Jurkat, Clone E6-1 (cell line): ENCODE measurements at regions not wholly inside any gene's neighbourhood (a gene's known extent, or its start where the extent isn't known, plus 50 kb on each side); places are given as distances from the start of the nearest gene placed in this dataset.
"Not testable (repeated sequence)": the region's sequence is repeated elsewhere in the genome, so short reads cannot be mapped to it uniquely, and the experiment has no call there.

Experiments
- DNase-seq: peaks from one replicate; pipeline ENCODE4 v3.0.0-alpha.2; 2011; ENCODE audit warnings: low read depth, low spot score
- H3K4me3 ChIP-seq: 2 replicates; pipeline ENCODE4 v1.5.1; 2011; ENCODE audit warnings: mild to moderate bottlenecking, low read length, control low read depth, moderate library complexity

DNA sequence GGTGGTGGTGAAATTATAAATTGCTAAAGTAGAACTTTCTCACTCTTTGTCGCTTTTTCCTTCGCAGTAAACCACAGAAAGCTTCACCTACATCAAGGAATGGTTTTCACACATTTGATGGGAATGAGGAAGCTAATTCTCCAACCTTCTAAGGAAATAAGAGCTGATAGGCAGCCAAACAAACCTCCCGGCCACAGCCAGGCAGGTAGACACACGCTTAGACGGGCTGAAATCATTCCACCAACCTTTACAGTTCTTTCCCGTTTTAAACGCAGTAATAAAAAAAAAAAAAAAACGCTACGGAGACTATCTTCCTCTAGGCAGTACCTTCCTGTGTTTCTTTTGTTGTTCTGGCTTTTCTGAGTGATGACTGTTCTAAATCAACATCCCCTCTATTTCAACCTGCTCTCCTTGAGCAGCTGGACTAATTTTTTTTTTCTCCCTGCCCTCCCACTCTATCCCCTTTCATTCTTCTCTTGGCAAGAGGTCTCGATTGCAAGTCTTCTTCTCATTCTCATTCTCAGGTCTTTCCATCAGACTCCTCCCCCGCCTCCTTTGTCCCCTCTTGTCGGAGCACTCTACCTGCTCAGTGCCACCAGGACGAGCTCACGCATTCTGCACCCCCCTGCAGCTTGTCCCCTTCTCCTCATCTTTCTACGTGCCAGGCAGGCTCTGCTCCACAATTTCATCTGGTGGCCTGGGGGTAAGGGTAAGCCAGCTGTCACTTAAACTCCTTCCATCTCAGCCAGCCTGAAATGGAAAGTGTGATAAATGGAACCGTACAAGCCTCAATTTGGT, 391.1 kb upstream of the MDFIC2 start:
- no peak for DNase-seq
- no peak overlapping the region for H3K4me3 ChIP-seq

DNA sequence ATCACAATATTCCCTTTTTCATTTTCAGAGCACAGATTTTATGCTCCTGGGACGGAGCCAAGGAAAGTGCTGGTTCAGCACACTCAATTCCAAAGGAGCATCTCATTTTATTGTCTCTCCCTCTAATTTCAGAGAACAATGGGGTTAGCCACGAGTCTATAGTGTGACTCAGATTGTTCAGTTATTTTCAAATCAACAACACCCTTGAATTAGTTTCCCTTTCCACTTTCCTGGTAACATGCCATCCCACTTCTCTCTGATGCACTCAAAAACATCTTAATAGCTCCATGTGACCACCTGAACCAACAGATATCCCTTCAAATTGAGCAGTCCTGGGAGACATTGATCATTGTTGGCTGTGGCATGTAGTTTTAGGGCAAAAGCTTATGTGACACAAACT, 389.7 kb upstream of the MDFIC2 start:
- no peak for DNase-seq
- no peak overlapping the region for H3K4me3 ChIP-seq

DNA sequence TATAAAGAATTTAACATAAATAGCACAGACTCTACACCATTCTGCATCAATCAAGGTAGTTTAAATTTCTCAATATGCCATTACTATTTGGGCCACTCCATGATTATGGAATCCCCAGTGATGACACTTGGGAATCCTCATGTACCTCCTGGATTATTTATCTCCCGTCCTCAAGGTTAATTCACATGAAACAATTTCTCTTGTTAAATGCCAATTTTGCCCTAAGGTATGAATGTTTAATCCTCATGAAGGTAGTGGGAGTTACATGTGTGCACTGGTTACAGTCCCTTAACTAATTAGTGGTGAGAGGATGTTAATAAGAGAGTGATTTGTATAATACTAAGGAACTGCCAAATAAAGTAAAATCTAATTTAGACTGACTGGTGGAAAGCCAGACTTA, 372.3 kb upstream of the MDFIC2 start:
- H3K4me3 ChIP-seq, result no peak overlapping the region
- no peak for DNase-seq

DNA sequence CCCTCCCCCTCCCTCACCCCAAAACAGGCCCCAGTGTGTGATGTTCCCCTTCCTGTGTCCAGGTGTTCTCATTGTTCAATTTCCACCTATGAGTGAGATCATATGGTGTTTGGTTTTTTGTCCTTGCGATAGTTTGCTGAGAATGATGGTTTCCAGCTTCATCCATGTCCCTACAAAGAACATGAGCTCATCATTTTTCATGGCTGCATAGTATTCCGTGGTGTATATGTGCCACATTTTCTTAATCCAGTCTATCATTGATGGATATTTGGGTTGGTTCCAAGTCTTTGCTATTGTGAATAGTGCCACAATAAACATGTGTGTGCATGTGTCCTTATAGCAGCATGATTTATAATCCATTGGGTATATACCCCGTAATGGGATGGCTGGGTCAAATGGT, 363.4 kb upstream of the MDFIC2 start:
- not testable (repeated sequence) for H3K4me3 ChIP-seq, DNase-seq

DNA sequence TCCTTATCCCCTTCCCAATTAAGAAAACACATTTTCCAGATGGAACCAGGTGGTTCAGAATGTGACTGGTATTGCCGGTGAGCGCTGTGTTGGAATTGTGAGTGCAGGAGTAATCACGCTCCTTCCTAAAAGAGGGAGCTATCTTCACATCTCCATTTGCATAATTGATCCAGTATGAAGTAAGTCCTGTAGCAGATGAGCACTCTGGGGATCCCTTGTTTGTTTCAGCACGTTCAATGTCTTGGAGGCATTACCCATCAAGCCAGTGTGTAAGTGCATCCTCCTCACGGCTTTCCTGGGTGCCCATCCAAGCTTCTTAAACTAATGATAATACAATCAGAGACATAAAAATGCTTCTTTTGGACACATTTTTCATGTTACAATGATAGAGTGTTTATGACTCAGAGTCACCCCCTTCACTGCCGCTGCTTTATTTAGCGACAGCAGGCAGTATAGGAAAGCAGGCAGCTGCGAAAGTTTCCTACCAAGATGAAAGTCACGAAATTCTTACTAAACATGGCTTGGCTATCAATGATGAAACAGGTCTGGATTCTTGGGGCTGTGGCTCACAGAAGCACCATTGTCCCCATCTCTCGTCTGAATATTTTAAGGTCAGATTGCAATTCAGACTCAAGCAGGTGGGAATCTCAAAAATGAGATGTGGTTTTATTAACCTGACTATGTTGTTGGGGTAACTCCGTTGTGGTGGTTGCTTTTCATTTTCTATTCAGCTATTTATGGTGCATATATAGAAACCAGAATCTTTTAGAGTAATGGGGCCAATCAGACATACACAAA, 346.3 kb upstream of the MDFIC2 start:
- DNase-seq, result no peak
- no peak overlapping the region for H3K4me3 ChIP-seq

DNA sequence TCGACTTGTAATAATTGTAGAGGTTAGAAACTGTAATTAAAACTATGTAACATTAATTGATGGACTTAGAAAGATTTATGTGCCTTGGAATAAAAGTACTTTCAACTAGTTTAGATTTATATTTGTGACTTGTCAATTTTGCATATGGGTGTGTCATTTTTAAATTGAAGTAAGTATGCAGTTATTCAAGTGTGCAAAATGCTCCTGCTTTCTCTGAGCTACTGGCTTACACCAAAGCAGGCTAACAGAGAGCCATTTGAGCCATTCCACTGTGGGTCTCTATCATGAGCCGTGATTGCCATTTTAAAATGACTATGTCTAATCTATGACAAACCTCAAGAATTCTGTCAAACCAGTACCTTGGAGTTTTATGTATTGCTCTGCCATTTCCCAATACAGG, 345.0 kb upstream of the MDFIC2 start:
- DNase-seq, result no peak
- no peak overlapping the region for H3K4me3 ChIP-seq

DNA sequence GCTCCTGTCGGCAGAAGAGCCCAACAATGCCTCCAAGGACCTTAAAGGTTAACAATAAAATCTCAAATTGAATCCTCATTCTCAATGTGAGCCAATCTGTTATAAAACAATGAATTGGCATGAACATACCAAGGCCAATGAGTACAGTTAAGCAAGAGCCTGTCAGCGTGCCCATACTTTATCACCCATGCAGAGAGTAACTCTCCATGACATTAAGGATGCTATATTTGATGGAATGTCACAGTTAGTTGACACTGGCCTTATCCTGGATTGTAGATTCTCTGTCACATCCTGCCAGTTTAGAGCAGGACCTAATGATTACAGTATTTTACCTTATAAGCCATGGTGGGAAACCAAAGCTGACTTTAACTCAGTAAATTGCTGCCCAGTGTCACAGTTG, 335.4 kb upstream of the MDFIC2 start:
- DNase-seq, result no peak
- H3K4me3 ChIP-seq, result no peak overlapping the region

DNA sequence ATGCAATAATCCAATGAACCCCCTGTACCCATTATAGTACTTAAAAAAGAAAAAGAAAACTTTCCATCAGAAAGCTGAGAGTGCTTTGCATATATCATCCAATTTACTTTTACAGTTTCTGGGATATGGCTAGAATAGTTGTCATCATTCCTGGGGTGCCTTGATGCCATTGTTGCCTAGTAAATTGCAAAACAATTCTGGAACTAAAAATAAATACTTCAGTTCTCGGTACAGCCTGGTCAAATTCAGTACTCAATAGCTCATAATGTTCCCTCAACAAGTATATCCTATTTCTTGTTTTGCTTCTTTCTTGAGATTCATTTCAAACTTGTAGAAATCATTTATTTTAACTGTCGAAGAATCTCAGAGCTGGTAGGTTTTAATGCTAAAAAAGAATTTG, 334.7 kb upstream of the MDFIC2 start:
- no peak for DNase-seq
- no peak overlapping the region for H3K4me3 ChIP-seq

DNA sequence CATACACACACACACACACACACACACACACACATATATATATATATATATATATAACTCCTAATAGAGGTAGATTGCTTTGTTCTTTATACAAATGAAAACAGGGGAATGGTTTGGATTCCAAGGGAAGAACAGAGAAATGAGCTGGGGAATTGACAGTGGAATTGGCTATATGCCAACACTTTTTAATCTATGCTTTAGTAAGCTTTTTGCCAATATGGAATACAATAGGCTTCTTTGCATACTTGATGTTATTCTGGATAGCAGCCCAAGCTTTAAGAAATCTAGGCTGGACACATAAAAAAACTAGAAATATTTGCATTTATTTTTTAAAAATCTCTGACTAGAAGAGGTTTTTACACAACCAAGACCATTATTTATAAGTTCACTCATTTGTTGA, 334.2 kb upstream of the MDFIC2 start:
- no peak overlapping the region for H3K4me3 ChIP-seq
- DNase-seq, result no peak

DNA sequence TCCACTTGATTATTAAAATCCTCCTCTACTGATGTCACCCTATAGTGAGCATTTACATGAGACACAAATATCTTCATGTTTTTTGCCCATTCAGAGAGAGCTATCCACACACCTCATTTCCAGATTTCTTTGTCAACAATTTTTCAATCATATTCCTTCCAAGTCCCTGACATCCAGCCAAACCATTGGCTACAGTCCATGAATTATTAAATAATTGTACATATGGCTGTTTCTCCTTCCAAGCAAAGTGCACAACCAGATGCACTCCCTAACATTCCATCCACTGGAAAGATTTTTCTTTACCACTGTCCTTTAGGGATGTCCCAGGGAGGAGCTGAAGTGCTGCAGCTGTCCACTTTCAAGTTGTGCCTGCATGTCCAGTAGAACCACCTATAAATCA, 328.0 kb upstream of the MDFIC2 start:
- DNase-seq, result no peak
- H3K4me3 ChIP-seq, result no peak overlapping the region

DNA sequence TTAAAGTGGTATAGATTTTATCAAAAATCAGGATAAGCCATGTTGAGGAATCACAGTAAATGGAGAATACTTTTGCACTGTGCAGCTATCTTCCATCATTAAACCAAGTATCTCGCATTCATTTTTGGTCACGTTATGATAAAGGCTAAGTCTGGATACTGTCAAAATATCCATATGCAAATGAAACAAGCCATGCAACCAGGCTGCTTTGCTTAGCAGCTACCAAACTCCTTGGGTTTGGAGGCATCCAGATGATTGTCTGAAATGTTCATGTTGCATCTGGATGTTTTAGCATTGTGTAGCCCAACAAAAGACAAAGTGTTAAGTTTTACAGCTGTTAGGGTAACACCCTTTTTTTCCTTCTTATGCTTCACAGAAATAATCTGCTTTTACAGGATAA, 322.9 kb upstream of the MDFIC2 start:
- no peak for DNase-seq
- no peak overlapping the region for H3K4me3 ChIP-seq

DNA sequence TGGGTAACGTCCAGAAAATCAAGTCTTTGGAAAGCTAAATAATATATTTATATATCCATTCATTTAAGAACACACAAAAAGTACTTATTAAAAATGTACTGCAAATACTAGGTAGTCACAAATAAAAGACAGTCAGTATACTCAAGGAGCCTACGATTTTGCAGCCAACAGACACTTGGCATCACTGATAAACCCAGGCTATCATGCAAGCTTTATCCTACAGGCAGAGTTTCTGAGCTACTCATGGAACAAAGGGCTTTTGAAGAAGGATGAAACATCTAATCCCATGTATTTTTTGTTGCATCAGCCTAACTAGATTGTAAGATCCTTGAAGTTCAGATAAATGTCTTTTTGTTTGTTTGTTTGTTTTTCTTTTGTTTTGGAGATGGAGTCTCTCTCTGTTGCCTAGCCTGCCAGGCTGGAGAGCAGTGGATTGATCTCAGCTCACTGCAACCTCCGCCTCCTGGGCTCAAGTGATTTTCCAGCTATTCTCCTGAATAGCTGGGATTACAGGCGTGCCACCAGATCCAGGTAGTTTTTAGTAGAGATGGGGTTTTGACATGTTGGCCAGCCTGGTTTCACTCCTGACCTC, 319.4 kb upstream of the MDFIC2 start:
- DNase-seq, result no peak
- no peak overlapping the region for H3K4me3 ChIP-seq

DNA sequence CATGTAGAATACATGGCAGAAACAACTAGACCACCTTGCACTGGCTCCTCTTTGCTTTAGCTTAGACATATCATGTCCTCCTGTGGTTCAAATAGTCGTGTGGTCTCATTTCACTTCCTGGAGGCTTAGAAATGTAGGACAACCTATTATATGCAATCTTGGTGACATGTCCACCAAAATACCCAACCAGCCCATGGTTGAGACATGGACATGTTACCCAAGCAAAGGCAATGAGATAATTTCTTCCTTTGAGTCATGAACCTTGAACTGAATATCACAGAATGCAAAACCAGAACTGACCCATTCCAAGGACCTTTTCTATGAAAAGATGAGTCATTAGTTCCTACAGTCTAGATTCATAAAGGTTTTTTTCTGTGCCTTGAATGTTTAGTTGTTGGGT, 309.0 kb upstream of the MDFIC2 start:
- DNase-seq, result no peak

DNA sequence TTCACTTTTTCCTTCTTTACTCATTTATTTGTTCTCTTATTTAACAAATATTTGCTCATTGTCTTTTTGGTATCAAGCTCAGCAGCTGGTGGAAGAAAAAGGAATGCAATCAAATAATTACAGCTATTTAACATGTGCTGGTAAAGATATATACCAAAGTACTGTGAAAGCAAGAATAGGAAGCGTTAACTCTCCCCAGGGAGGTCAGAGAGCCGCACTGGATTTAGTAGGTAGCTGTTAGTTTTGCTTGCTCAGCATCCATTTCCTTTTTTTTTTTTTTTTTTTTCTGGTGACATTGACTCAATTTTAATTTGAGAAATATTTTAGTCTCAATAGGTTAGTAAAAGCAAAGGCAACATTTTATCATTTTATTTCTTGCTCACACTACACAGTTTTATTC, 308.5 kb upstream of the MDFIC2 start:
- no peak for DNase-seq
- H3K4me3 ChIP-seq, result no peak overlapping the region

More for the DNA sequence above, 309.0 kb upstream of the MDFIC2 start:
- H3K4me3 ChIP-seq, result no peak overlapping the region

DNA sequence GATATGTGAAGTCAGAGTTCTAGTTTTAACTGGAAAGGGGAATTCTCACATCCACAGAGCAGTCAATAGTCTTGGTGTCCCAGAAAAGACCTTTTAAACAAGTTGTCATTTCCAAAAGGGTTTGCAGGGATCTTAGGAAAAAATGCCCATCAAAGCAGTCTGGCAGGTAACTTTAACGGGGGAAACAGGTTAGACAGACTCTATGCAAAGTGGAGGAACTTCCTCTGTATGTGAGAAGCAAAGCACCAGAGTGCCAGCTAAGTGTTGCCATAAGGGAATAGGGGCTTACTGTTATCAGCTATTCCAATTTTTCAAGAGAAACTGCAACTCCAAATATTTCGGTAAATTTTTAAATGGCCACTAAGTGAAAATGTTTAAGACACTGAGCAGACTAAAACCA, 307.9 kb upstream of the MDFIC2 start:
- no peak overlapping the region for H3K4me3 ChIP-seq
- DNase-seq, result no peak

DNA sequence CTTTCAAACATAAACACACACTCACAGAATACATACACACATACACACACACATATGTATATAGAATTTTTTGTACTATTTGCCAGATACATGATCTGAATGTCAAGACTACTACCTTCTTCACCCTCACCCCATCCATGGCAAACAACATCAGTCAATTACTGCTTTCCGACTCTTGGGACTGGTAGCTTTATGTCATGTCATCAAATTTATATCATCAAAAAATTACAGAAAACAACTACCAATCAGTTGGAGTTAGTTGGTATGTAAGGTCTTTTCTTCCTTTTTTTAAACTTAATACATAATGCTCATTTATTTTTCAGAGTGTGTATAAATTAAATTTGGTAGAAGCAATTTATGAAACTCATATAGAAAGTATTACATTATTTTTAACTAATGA, 305.7 kb upstream of the MDFIC2 start:
- no peak overlapping the region for H3K4me3 ChIP-seq
- DNase-seq, result no peak

DNA sequence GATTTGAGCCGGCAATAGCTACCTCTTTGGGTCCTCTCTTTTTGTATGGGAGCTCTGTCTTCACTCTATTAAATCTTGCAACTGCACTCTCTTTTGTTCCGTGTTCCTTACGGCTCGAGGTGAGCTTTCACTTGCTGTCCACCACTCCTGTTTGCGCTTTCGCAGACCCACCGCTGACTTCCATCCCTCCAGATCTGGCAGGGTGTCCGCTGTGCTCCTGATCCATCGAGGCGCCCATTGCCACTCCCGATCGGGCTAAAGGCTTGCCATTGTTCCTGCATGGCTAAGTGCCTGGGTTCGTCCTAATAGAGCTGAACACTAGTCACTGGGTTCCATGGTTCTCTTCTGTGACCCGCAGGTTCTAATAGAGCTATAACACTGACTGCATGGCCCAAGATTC, 304.9 kb upstream of the MDFIC2 start:
- DNase-seq, H3K4me3 ChIP-seq: not testable (repeated sequence)

DNA sequence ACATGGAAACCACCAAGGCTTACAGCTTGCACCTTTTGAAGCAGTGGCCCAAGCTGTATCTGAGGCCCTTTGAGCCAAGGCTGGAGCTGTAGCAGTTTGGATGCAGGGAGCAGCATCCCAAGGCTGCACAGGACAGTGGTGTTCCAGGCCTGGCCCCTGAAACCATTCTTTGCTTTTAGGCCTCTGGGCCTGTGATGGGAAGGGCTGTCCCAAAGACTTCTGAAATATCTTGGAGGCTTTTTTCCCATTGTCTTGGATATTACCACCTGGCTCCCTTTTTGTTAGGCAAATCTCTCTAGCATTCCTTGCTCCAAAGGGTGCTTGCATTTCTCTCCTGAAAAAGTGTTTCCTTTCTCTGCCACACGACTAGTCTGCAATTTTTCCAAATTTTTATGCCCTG, 302.8 kb upstream of the MDFIC2 start:
- no peak overlapping the region for H3K4me3 ChIP-seq
- DNase-seq, result no peak

DNA sequence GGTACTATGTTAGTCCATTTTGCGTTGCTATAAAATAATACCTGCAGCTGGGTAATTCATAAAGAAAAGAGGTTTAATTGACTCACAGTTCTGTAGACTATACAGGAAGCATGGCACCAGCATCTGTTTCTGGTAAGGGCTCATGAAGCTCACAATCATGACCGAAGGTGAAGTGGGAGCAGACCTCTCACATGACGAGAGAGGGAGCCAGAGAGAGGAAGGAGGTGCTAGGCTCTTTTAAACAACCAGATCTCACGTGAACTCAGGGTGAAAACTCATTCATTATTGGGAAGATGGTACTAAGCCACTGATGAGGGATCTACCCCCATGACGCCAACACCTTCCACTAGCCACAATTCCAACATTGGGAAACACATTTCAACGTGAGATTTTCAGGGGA, 301.7 kb upstream of the MDFIC2 start:
- no peak overlapping the region for H3K4me3 ChIP-seq
- no peak for DNase-seq

DNA sequence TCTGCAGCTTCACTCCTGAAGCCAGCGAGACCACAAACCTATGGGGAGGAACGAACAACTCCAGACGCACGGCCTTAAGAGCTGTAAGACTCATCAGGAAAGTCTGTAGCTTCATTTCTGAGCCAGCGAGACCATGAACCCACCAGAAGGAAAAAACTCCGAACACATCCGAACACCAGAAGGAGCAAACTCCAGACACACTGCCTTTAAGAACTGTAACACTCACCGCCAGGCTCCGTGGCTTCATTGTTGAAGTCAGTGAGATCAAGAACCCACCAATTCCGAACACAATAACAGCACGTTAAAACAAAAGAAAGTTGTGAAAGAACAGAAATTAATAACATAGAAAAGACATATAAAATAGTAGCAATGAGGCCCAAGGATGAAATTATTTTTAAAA, 300.5 kb upstream of the MDFIC2 start:
- no peak overlapping the region for H3K4me3 ChIP-seq
- DNase-seq, result no peak
